HL-60 (cell line): ENCODE measurements at regions not wholly inside any gene's neighbourhood (a gene's known extent, or its start where the extent isn't known, plus 50 kb on each side); places are given as distances from the start of the nearest gene placed in this dataset.

ENCODE experiments used
- DNase-seq, 2 experiments: peaks; one replicate each; pipeline ENCODE4 v3.0.0-alpha.2; 2010 to 2020; ENCODE audit warnings: low read depth in 1 of 2, low spot score in 1 of 2
- H3K27ac ChIP-seq: fragments of 250-450 bp; sonication (Bioruptor Pico); replicated peaks from 2 replicates; pipeline ENCODE4 v1.5.1; 2020; ENCODE audit warnings: mild to moderate bottlenecking, moderate library complexity
- H3K27me3 ChIP-seq: fragments of 250-450 bp; sonication (Bioruptor Pico); 2 replicates; pipeline ENCODE4 v1.5.1; 2021; ENCODE audit warnings: mild to moderate bottlenecking, moderate library complexity; ENCODE audit not compliant: insufficient read depth, poor library complexity, severe bottlenecking
- H3K4me3 ChIP-seq: replicated peaks from 2 replicates; pipeline ENCODE4 v1.5.1; 2011; ENCODE audit warnings: mild to moderate bottlenecking, control low read depth, low read length; ENCODE audit not compliant: insufficient read depth
- GABPA ChIP-seq: IDR thresholded peaks from 2 replicates; pipeline ENCODE4 v1.6.1; 2012; ENCODE audit warnings: low read depth
- POLR2AphosphoS5 ChIP-seq: IDR thresholded peaks from 2 replicates; pipeline ENCODE4 v1.6.1; 2012; ENCODE audit warnings: low read depth
- SPI1 ChIP-seq: IDR thresholded peaks from 2 replicates; pipeline ENCODE4 v1.6.1; 2012; ENCODE audit warnings: low read depth, mild to moderate bottlenecking, borderline replicate concordance
- TF ChIP-seq, protein P1 (sequence below): IDR thresholded peaks from 2 replicates; pipeline ENCODE4 v1.6.1; 2012; ENCODE audit warnings: low read depth; ENCODE audit not compliant: insufficient replicate concordance
- TF ChIP-seq, protein P2 (sequence below): IDR thresholded peaks from one replicate; pipeline ENCODE4 v1.5.1; 2011; ENCODE audit warnings: low read length, control low read depth, inconsistent platforms; ENCODE audit not compliant: insufficient read depth

DNA sequence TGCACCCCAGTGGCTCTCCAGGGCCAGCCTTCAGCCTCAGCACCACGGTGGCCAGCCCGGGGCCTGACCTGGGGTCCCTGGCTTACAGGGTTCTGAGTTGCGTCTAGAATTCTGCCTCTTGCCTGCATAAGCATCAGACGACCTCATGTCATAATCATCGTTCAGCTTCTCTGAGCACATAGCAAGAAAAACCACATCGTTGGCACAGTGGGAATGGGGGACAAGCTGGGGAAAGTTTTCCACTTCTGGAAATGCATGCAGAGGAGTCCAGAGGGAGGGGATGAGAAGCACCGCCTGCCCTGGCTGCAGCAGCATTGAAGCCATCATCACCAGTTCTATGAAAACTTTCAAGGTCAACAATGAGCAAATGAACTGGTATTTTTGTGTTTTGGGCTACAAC, 441.0 kb upstream of the FRG1 start:
- no peak overlapping the region for H3K4me3 ChIP-seq
- no peak overlapping the region for H3K27ac ChIP-seq
- TF ChIP-seq, protein P1, sequence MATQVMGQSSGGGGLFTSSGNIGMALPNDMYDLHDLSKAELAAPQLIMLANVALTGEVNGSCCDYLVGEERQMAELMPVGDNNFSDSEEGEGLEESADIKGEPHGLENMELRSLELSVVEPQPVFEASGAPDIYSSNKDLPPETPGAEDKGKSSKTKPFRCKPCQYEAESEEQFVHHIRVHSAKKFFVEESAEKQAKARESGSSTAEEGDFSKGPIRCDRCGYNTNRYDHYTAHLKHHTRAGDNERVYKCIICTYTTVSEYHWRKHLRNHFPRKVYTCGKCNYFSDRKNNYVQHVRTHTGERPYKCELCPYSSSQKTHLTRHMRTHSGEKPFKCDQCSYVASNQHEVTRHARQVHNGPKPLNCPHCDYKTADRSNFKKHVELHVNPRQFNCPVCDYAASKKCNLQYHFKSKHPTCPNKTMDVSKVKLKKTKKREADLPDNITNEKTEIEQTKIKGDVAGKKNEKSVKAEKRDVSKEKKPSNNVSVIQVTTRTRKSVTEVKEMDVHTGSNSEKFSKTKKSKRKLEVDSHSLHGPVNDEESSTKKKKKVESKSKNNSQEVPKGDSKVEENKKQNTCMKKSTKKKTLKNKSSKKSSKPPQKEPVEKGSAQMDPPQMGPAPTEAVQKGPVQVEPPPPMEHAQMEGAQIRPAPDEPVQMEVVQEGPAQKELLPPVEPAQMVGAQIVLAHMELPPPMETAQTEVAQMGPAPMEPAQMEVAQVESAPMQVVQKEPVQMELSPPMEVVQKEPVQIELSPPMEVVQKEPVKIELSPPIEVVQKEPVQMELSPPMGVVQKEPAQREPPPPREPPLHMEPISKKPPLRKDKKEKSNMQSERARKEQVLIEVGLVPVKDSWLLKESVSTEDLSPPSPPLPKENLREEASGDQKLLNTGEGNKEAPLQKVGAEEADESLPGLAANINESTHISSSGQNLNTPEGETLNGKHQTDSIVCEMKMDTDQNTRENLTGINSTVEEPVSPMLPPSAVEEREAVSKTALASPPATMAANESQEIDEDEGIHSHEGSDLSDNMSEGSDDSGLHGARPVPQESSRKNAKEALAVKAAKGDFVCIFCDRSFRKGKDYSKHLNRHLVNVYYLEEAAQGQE = no peak
- TF ChIP-seq POLR2AphosphoS5 = no peak
- DNase-seq = no peak
- H3K27me3 ChIP-seq = no peaks in the 10 kb centered on the region

DNA sequence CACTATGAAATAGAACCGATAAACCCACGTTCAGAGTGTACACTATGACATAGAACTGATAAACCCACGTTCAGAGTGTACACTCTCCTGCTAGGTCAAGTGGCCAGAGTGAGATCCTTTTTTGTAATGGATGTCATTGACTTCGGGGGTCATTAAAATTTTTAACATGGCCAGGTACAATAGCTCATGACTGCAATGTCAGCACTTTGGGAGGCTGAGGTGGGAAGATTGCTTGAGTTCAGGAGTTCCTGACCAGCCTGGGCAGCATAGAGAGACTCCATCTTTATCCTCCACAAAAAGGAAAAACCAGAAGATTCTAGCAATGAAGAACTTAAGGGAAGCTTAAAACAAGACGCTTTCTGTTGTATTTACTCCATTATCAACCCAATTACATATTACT, 439.7 kb upstream of the FRG1 start:
- no peak overlapping the region for H3K4me3 ChIP-seq
- TF ChIP-seq GABPA (no peak), POLR2AphosphoS5 (no peak), SPI1 (no peak)
- TF ChIP-seq, protein P2, sequence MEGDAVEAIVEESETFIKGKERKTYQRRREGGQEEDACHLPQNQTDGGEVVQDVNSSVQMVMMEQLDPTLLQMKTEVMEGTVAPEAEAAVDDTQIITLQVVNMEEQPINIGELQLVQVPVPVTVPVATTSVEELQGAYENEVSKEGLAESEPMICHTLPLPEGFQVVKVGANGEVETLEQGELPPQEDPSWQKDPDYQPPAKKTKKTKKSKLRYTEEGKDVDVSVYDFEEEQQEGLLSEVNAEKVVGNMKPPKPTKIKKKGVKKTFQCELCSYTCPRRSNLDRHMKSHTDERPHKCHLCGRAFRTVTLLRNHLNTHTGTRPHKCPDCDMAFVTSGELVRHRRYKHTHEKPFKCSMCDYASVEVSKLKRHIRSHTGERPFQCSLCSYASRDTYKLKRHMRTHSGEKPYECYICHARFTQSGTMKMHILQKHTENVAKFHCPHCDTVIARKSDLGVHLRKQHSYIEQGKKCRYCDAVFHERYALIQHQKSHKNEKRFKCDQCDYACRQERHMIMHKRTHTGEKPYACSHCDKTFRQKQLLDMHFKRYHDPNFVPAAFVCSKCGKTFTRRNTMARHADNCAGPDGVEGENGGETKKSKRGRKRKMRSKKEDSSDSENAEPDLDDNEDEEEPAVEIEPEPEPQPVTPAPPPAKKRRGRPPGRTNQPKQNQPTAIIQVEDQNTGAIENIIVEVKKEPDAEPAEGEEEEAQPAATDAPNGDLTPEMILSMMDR = no peak
- TF ChIP-seq, protein P1 = no peak
- H3K27ac ChIP-seq = no peak overlapping the region
- DNase-seq = no peak
- no peaks in the 10 kb centered on the region for H3K27me3 ChIP-seq

DNA sequence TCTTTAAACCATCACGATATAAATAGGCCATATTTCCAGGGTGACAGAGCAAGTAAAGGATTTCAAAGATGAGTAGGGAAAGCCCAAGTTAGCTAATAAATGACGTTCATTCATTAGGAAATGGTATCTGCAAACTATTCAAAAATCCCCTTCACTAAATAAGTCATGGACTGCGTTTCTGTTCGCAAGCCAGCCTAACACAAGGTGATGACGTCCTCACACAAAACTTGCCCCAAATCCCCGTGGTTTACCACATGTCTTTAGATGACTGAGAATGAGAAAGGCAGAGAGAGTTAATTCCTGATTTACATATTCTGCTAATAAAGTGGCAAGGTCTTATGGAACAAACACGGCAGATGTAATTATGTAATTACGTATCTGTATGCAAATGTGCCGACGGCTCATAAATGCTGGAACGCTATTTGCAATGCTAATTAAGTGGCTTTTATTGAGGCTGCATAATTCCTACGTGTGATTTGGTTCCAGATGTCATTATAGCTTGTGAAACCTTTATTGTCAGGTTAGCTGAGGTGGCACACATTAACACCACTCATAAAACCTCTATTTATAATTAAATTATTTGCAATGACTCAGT, 437.7 kb upstream of the FRG1 start:
- DNase-seq = no peak
- Histone ChIP-seq H3K4me3 (no peak overlapping the region), H3K27ac (no peak overlapping the region), H3K27me3 (no peaks in the 10 kb centered on the region)
- TF ChIP-seq SPI1 = no peak
- TF ChIP-seq GABPA = no peak
- TF ChIP-seq, protein P2 = no peak
- TF ChIP-seq POLR2AphosphoS5 = no peak
- TF ChIP-seq, protein P1 = no peak

DNA sequence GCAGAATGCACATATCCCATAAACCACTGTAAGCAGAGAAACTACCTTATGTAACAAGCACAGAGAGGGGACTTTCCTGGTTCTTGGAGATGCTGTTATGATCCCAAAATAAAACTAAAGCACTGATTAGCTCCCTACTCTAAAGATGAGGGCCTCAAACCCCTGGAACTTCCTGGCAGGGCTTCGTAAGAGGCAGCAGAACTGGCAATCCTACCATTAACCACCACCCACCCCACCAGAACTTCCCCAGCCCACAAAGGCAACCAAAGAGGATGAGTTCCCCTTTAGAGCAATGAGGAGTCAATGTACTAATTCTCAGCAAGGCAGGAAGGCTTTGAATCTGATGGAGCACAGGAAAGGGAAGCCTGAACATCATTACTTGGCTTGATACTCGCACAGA, 436.5 kb upstream of the FRG1 start:
- Histone ChIP-seq H3K27ac (no peak overlapping the region), H3K27me3 (no peaks in the 10 kb centered on the region), H3K4me3 (no peak overlapping the region)
- TF ChIP-seq GABPA (no peak), SPI1 (peak; percentile 50; the same call in 1 of the 2 replicates)
- DNase-seq = peak in 1 of 2 experiments; percentile 37
